ENCODE measurements at regions not wholly inside any gene's neighbourhood (a gene's known extent, or its start where the extent isn't known, plus 50 kb on each side); places are given as distances from the start of the nearest gene placed in this dataset.

DNA sequence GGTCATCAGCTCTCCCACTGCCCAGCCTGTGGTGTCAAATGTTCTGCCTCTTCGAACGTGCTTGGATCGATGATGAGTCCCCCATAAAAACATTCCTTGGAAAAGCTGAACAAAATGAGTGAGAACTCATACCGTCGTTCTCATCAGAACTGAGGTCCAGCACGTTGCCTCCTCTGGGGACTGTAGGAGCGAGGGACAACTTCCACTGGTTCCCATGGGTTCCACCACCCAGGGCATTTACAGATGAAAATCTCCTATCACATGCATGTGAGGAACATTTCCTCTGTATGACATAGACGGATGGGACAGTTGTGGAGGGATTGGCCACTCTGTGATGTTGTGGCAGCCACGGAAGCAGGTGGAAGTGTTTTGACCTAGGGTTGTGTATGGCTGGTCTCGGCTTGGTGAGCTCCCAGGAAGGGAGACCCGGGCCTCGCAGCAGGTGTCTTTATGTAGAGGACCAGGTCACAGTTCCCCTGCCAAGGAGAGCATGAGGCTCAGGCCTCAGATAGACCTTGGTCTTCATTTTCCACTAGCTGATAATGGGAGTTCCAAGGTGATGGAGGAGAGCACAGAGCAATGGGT lies 113.0 kb downstream of the SNRPN start:
- Histone ChIP-seq H3K4me1 (no peaks in the 10 kb centered on the region), H3K36me3 (peaks cover 0 to 100% of the 10 kb centered on the region in 2 donors), H3K9me3 (peaks cover 25 to 100% of the 10 kb centered on the region in 2 donors), H3K27ac (no peak overlapping the region), H3K4me3 (no peak overlapping the region), H3K27me3 (no peaks in the 10 kb centered on the region)
- no peak for ATAC-seq
- TF ChIP-seq, protein P1, sequence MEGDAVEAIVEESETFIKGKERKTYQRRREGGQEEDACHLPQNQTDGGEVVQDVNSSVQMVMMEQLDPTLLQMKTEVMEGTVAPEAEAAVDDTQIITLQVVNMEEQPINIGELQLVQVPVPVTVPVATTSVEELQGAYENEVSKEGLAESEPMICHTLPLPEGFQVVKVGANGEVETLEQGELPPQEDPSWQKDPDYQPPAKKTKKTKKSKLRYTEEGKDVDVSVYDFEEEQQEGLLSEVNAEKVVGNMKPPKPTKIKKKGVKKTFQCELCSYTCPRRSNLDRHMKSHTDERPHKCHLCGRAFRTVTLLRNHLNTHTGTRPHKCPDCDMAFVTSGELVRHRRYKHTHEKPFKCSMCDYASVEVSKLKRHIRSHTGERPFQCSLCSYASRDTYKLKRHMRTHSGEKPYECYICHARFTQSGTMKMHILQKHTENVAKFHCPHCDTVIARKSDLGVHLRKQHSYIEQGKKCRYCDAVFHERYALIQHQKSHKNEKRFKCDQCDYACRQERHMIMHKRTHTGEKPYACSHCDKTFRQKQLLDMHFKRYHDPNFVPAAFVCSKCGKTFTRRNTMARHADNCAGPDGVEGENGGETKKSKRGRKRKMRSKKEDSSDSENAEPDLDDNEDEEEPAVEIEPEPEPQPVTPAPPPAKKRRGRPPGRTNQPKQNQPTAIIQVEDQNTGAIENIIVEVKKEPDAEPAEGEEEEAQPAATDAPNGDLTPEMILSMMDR (IDR thresholded peaks at IDR 0.05) = no peak
- intact Hi-C loops (cut with DNase I) = no loop called here
- no peak for DNase-seq

DNA sequence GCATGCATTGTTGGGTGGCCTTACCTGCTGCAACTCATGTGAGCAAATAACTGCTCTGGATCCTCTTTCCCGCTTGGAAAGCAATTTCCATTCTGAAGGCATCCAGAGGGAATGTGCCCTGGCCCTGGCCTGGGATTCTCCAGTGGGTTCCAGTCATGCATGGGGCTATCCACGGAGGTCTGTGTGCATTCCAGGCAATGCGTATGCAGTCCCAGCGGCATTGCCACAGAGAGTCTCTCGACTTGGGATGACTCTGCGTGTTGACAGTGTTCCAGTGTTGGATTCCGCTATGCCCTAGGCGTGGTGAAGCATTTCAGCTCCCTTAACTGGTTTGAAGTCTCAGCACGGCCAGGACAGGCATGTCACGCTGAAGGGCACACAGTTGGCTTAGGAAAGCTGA lies 113.9 kb downstream of the SNRPN start:
- peaks cover 31 to 100% of the 10 kb centered on the region in 2 donors for H3K9me3 ChIP-seq
- no peaks in the 10 kb centered on the region for H3K4me1 ChIP-seq
- no peak for DNase-seq
- no peak overlapping the region for H3K4me3 ChIP-seq
- TF ChIP-seq, protein P1 (IDR thresholded peaks at IDR 0.05) = no peak
- H3K27ac ChIP-seq = no peak overlapping the region
- ATAC-seq = no peak
- no peaks in the 10 kb centered on the region for H3K27me3 ChIP-seq
- H3K36me3 ChIP-seq = peaks cover 0 to 100% of the 10 kb centered on the region in 2 donors
- intact Hi-C loops (cut with DNase I) = no loop called here

DNA sequence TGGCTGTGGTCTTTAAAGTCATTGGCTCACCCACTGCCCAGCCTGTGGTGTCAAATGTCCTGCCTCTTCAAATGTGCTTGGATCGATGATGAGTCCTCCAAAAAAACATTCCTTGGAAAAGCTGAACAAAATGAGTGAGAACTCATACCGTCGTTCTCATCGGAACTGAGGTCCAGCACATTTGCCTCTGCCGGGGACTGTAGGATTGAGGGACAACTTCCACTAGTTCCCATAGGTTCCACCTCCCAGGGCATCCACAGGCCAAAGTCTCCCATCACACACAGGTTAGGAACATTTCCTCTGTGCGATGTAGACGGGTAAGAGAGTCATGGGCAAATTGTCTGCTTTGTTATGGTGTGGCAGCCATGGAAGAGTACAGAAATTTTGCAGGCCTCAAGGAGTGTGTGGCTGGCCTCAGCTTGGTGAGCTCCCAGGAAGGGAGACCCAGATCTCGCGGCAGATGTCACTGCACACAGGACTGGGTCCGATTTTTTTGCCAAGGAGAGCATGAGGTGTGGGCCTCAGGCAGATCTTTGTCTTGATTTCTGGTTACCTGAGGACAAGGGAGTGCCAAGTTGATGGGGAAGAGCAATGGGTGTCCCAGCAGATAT lies 115.7 kb downstream of the SNRPN start:
- Histone ChIP-seq H3K4me3 (no peak overlapping the region), H3K4me1 (no peaks in the 10 kb centered on the region), H3K9me3 (peaks cover 37 to 100% of the 10 kb centered on the region in 2 donors), H3K36me3 (peaks cover 0 to 100% of the 10 kb centered on the region in 2 donors), H3K27ac (no peak overlapping the region), H3K27me3 (no peaks in the 10 kb centered on the region)
- DNase-seq (no peak), ATAC-seq (no peak)
- TF ChIP-seq, protein P1 (IDR thresholded peaks at IDR 0.05) = no peak
- intact Hi-C loops (cut with DNase I) = loop anchor here in 1 of 2 donors (10.0 kb wide), 1 partner anchor 56 kb away; no protein-coding TSS in a partner anchor

DNA sequence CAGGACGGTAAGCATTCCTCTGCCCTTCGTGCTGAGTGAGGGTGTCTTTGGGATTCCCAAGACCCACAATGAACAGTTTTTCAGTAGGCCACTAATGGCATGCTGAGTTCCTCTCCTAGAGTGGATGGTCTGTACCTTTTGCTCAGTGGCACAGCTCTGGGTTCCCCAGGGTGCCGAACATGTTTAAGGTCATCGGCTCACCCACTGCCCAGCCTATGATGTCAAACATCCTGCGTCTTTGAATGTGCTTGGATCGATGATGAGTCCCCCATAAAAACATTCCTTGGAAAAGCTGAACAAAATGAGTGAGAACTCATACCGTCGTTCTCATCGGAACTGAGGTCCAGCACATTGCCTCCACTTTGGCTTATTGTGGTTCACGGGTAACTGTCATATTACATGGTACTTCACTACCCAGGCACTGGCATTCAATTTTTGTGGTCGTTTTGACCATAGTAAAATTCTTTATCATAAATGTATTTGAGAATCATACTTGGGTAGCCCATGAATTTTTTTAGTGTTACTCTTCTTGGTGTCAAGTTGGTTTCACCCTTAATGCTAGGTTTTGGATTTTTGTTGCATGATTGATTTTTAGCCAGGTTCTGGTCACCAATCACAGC lies 118.2 kb downstream of the SNRPN start:
- H3K27ac ChIP-seq = no peak overlapping the region
- DNase-seq (no peak), ATAC-seq (no peak)
- intact Hi-C loops (cut with DNase I) = loop anchor here in 1 of 2 donors (10.0 kb wide), 1 partner anchor 58 kb away; no protein-coding TSS in a partner anchor
- peaks cover 25 to 100% of the 10 kb centered on the region in 2 donors for H3K9me3 ChIP-seq
- H3K4me1 ChIP-seq = no peaks in the 10 kb centered on the region
- H3K27me3 ChIP-seq = no peaks in the 10 kb centered on the region
- TF ChIP-seq, protein P1 (IDR thresholded peaks at IDR 0.05) = no peak
- H3K36me3 ChIP-seq = peaks cover 0 to 100% of the 10 kb centered on the region in 2 donors
- no peak overlapping the region for H3K4me3 ChIP-seq

DNA sequence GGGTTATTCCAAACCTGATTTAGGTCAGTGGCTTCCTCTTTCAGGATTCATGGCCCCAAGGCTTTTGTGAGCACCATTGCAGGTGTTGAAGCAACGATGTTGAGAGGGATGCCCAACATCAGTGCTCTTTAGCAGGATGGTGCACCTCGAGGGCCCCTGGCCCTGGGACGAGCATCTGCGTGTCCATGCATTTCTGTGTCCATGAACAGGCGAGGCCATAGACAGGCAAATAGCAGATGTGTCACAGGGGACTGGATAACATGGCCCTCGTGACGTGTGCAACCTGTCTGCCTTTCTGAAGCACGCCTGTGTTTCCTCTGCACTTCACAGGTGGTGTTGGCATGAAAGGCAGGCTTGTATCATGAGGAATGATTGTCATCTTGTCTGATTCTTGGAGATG lies 132.3 kb downstream of the SNRPN start:
- peaks cover 0 to 100% of the 10 kb centered on the region in 2 donors for H3K36me3 ChIP-seq

More for the DNA sequence above, 132.3 kb downstream of the SNRPN start:
- Histone ChIP-seq H3K27me3 (no peaks in the 10 kb centered on the region), H3K4me3 (no peak overlapping the region), H3K27ac (no peak overlapping the region), H3K9me3 (peaks cover 2 to 100% of the 10 kb centered on the region in 2 donors), H3K4me1 (no peaks in the 10 kb centered on the region)
- TF ChIP-seq, protein P1 (IDR thresholded peaks at IDR 0.05) = no peak
- no peak for ATAC-seq
- no peak for DNase-seq
- intact Hi-C loops (cut with DNase I) = no loop called here
